Small intestine (tissue), 7 donors: ENCODE measurements at regions not wholly inside any gene's neighbourhood (a gene's known extent, or its start where the extent isn't known, plus 50 kb on each side); places are given as distances from the start of the nearest gene placed in this dataset.
"Not testable (repeated sequence)": the region's sequence is repeated elsewhere in the genome, so short reads cannot be mapped to it uniquely, and the experiment has no call there.

Experiments
- DNase-seq, 2 donors: peaks; one replicate each; pipeline versions ENCODE4 v3.0.0 to v3.0.0-alpha.2; 2013
- FAIRE-seq: peaks from 2 replicates; lab custom pipeline; 2012; peaks lifted over from hg19 to GRCh38; lab: Jason Lieb, UNC
- H3K27ac ChIP-seq, 3 donors: one replicate each; pipeline ENCODE4 v1.5.1; 2013; ENCODE audit warnings: low read length in 2 of 3, mild to moderate bottlenecking in 2 of 3, control low read depth in 1 of 3, inconsistent platforms in 1 of 3, low read depth in 1 of 3, moderate library complexity in 1 of 3
- H3K27me3 ChIP-seq, 3 donors: one replicate each; pipeline ENCODE4 v1.6.1; 2013; ENCODE audit warnings: low read length in 3 of 3, inconsistent platforms in 1 of 3; ENCODE audit not compliant: control insufficient read depth in 3 of 3, insufficient read depth in 3 of 3
- H3K36me3 ChIP-seq, 3 donors: one replicate each; pipeline ENCODE4 v1.6.1; 2013; ENCODE audit warnings: low read length in 3 of 3, inconsistent platforms in 1 of 3, low read depth in 1 of 3, mild to moderate bottlenecking in 1 of 3, moderate library complexity in 1 of 3; ENCODE audit not compliant: control insufficient read depth in 3 of 3, insufficient read depth in 2 of 3
- H3K4me1 ChIP-seq, 3 donors: one replicate each; pipeline ENCODE4 v1.6.1; 2013; ENCODE audit warnings: low read length in 2 of 3, inconsistent platforms in 1 of 3, low read depth in 1 of 3, mild to moderate bottlenecking in 1 of 3, moderate library complexity in 1 of 3; ENCODE audit not compliant: control insufficient read depth in 3 of 3, insufficient read depth in 2 of 3
- H3K4me3 ChIP-seq, 3 donors: one replicate each; pipeline ENCODE4 v1.5.1; 2013; ENCODE audit warnings: low read length in 3 of 3, control low read depth in 1 of 3, inconsistent platforms in 1 of 3, low read depth in 1 of 3, mild to moderate bottlenecking in 1 of 3, moderate library complexity in 1 of 3
- H3K9me3 ChIP-seq, 2 donors: one replicate each; pipeline ENCODE4 v1.6.1; 2013; ENCODE audit warnings: low read depth in 1 of 2, low read length in 1 of 2; ENCODE audit not compliant: control insufficient read depth in 2 of 2, insufficient read depth in 1 of 2
- WGBS, 3 donors: extraction: QIAGEN DNeasy Blood & Tissue Kit; methylation state at CpG; one replicate each; pipeline ENCODE4 v1.1.7; 2013; 5-methylcytosine and 5-hydroxymethylcytosine counted together
- donor health status: healthy with polysubstance abuse.
- donor health status: control.
- donor health status: control.
- donor health status: Bipolar disorder and iron deficiency.
- donor health status: healthy.

GRCh38 chr2:39918886-39919285 is 139.8 kb upstream of the THUMPD2 start:
- no peaks in the 10 kb centered on the region for H3K9me3 ChIP-seq
- FAIRE-seq (no peak), DNase-seq (no peak)
- no peaks in the 10 kb centered on the region for H3K27me3 ChIP-seq
- no peaks in the 10 kb centered on the region for H3K36me3 ChIP-seq
- H3K4me1 ChIP-seq, result peaks cover 0 to under 1% (median 0%) of the 10 kb centered on the region in 3 donors
- no peak overlapping the region for H3K27ac ChIP-seq
- no peak overlapping the region for H3K4me3 ChIP-seq

GRCh38 chr2:39917371-39917770 is 138.3 kb upstream of the THUMPD2 start:
- H3K27me3 ChIP-seq, H3K9me3 ChIP-seq, FAIRE-seq, DNase-seq, H3K36me3 ChIP-seq, H3K4me3 ChIP-seq, H3K27ac ChIP-seq, H3K4me1 ChIP-seq: not testable (repeated sequence)
- WGBS, 3 donors, result 90 to 100% (median 96%) methylated on average over 1 of the region's 1 CpG

DNA sequence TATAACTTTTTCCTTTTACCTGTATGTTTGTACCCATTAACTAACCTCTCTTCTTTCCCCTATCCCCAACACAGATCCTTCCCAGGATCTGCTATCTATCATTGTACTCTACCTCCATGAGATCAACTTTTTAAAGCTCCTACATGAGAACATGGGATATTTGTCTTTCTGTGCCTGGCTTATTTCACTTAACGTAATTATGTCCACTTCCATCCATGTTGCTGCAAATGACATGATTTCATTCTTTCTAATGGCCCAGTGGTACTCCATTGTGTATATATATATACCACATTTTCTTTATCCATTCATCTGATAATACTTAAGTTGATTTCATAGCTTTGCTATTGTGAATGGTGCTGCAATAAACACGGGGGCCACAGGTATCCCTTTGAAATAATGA is 135.9 kb upstream of the THUMPD2 start:
- WGBS, 3 donors, result 81 to 90% (median 86%) methylated on average over 2 of the region's 2 CpGs
- no peak for FAIRE-seq
- Histone ChIP-seq H3K4me1 (peaks cover 0 to 3% (median 0%) of the 10 kb centered on the region in 3 donors), H3K36me3 (no peaks in the 10 kb centered on the region), H3K9me3 (no peaks in the 10 kb centered on the region), H3K4me3 (no peak overlapping the region), H3K27me3 (no peaks in the 10 kb centered on the region), H3K27ac (no peak overlapping the region)
- DNase-seq, result no peak

- DNase-seq, result peak; percentile 67 to 72
Measured at GRCh38 chr2:39913648-39914461, 134.8 kb upstream of the THUMPD2 start.

DNA sequence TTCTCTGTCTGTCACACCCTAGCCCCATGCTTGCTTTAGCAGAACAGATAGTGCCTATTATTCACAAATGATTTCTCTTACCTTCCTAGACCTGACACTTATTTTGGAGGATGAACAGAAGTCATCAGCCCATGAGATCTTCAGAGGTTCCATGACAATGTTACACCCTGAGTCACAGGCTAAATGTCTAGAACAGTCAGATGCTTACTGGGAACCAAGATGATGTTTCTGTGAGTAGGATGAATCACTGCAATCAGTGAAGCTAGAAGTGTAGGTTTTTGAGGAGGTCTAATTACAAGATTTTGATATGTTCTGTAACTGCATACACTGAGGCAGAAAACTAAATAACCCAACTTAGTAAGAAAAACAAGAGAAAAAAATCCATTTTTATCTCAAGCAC is 123.0 kb upstream of the THUMPD2 start:
- DNase-seq (no peak), FAIRE-seq (no peak)
- no peak overlapping the region for H3K4me3 ChIP-seq
- no peaks in the 10 kb centered on the region for H3K4me1 ChIP-seq
- H3K27me3 ChIP-seq, result no peaks in the 10 kb centered on the region
- no peak overlapping the region for H3K27ac ChIP-seq
- H3K9me3 ChIP-seq, result no peaks in the 10 kb centered on the region
- no peaks in the 10 kb centered on the region for H3K36me3 ChIP-seq

More at GRCh38 chr2:39913648-39914461, 134.8 kb upstream of the THUMPD2 start:
- no peaks in the 10 kb centered on the region for H3K27me3 ChIP-seq
- H3K4me3 ChIP-seq, result no peak overlapping the region
- H3K27ac ChIP-seq, result no peak overlapping the region
- FAIRE-seq, result peak; percentile 76
- no peaks in the 10 kb centered on the region for H3K36me3 ChIP-seq
- peaks cover 0 to 3% (median 0%) of the 10 kb centered on the region in 3 donors for H3K4me1 ChIP-seq
- 35 to 37% (median 36%) methylated on average over 5 of the region's 5 CpGs for WGBS, 3 donors
- no peaks in the 10 kb centered on the region for H3K9me3 ChIP-seq

DNA sequence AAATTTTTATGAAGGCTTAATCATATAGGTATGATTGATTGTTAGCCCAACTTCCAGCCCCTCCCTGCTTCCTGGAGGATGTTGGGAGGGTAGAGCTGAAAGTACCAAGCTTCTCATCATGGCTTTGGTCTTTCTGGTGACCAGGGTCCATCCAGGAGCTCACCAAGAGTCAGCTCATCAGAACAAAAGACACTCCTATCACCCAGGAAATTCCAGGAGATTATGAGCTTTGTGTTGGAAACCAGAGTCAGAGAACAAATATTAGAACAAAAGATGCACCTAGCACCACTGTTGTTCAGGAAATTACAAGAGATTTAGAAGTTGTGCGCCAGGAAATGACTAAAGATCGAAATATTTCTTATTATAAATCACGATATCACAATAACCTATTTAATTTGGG is 119.9 kb upstream of the THUMPD2 start:
- DNase-seq (no peak), FAIRE-seq (no peak)
- WGBS, 3 donors, result 82 to 93% (median 88%) methylated on average over 3 of the region's 3 CpGs
- H3K27ac ChIP-seq, result no peak overlapping the region
- no peaks in the 10 kb centered on the region for H3K9me3 ChIP-seq
- no peaks in the 10 kb centered on the region for H3K36me3 ChIP-seq
- H3K27me3 ChIP-seq, result peaks cover 0 to 3% (median 0%) of the 10 kb centered on the region in 3 donors
- no peak overlapping the region for H3K4me3 ChIP-seq
- no peaks in the 10 kb centered on the region for H3K4me1 ChIP-seq

- DNase-seq (no peak), FAIRE-seq (no peak)
- 78 to 86% (median 80%) methylated on average over 5 of the region's 5 CpGs for WGBS, 3 donors
- Histone ChIP-seq H3K9me3 (no peaks in the 10 kb centered on the region), H3K4me3 (no peak overlapping the region), H3K27me3 (peaks cover 0 to 3% (median 0%) of the 10 kb centered on the region in 3 donors), H3K27ac (no peak overlapping the region), H3K4me1 (no peaks in the 10 kb centered on the region), H3K36me3 (no peaks in the 10 kb centered on the region)
Measured at GRCh38 chr2:39897273-39897672, 118.2 kb upstream of the THUMPD2 start.

- peaks cover 0 to 3% (median 0%) of the 10 kb centered on the region in 3 donors for H3K27me3 ChIP-seq
- no peak overlapping the region for H3K4me3 ChIP-seq
- H3K27ac ChIP-seq, result no peak overlapping the region
- FAIRE-seq (no peak), DNase-seq (no peak)
- H3K4me1 ChIP-seq, result no peaks in the 10 kb centered on the region
- WGBS, 3 donors, result 86 to 88% (median 87%) methylated on average over 8 of the region's 8 CpGs
- H3K9me3 ChIP-seq, result no peaks in the 10 kb centered on the region
- H3K36me3 ChIP-seq, result no peaks in the 10 kb centered on the region
Measured at GRCh38 chr2:39894082-39894481, 115.0 kb upstream of the THUMPD2 start.

- FAIRE-seq, result no peak
- WGBS, 3 donors, result 38 to 54% (median 43%) methylated on average over 4 of the region's 4 CpGs
Measured at GRCh38 chr2:39893616-39894015, 114.6 kb upstream of the THUMPD2 start.

More at GRCh38 chr2:39893616-39894015, 114.6 kb upstream of the THUMPD2 start:
- H3K4me1 ChIP-seq, result no peaks in the 10 kb centered on the region
- no peaks in the 10 kb centered on the region for H3K9me3 ChIP-seq
- H3K27me3 ChIP-seq, result peaks cover 0 to 3% (median 0%) of the 10 kb centered on the region in 3 donors
- H3K4me3 ChIP-seq, result no peak overlapping the region
- no peaks in the 10 kb centered on the region for H3K36me3 ChIP-seq
- H3K27ac ChIP-seq, result no peak overlapping the region
- no peak for DNase-seq
